Osteocyte (in vitro differentiated cells): ENCODE measurements at regions not wholly inside any gene's neighbourhood (a gene's known extent, or its start where the extent isn't known, plus 50 kb on each side); places are given as distances from the start of the nearest gene placed in this dataset.

Experiments used
- DNase-seq: peaks from one replicate; pipeline ENCODE4 v3.0.0; 2021; ENCODE audit warnings: mixed read lengths; ENCODE audit not compliant: unreplicated experiment; ENCODE audit errors: extremely low spot score
- H3K27ac Mint-ChIP-seq: one replicate; pipeline ENCODE4 v1.8.0; 2021; ENCODE audit warnings: mild to moderate bottlenecking, mixed read lengths; ENCODE audit not compliant: unreplicated experiment
- H3K27me3 Mint-ChIP-seq: one replicate; pipeline ENCODE4 v1.8.0; 2021; ENCODE audit warnings: mixed read lengths; ENCODE audit not compliant: unreplicated experiment
- H3K36me3 Mint-ChIP-seq: one replicate; pipeline ENCODE4 v1.8.0; 2021; ENCODE audit warnings: mixed read lengths; ENCODE audit not compliant: unreplicated experiment
- H3K4me1 Mint-ChIP-seq: one replicate; pipeline ENCODE4 v1.8.0; 2021; ENCODE audit warnings: mixed read lengths; ENCODE audit not compliant: unreplicated experiment
- H3K4me3 Mint-ChIP-seq: one replicate; pipeline ENCODE4 v1.8.0; 2021; ENCODE audit warnings: mild to moderate bottlenecking, moderate library complexity, mixed read lengths; ENCODE audit not compliant: unreplicated experiment
- H3K9me3 Mint-ChIP-seq: one replicate; pipeline ENCODE4 v1.8.0; 2021; ENCODE audit warnings: mixed read lengths; ENCODE audit not compliant: unreplicated experiment
- CTCF ChIP-seq: fragments of 200-600 bp; sonication (generic); IDR thresholded peaks from 2 replicates; pipeline ENCODE4 v1.5.0; 2021; ENCODE audit warnings: antibody characterized with exemption, mild to moderate bottlenecking, moderate library complexity

- TF ChIP-seq CTCF: peak; percentile 87
- no peak overlapping the region for H3K4me3 Mint-ChIP-seq
- H3K27me3 Mint-ChIP-seq: peaks cover 17% of the 10 kb centered on the region
- peaks cover 7% of the 10 kb centered on the region for H3K4me1 Mint-ChIP-seq
- no peak overlapping the region for H3K27ac Mint-ChIP-seq
- no peaks in the 10 kb centered on the region for H3K36me3 Mint-ChIP-seq
- H3K9me3 Mint-ChIP-seq: no peaks in the 10 kb centered on the region
- DNase-seq: peak; percentile 81
Observed at GRCh38 chr14:54329082-54329695, 67.6 kb upstream of the CDKN3 start.

- H3K27me3 Mint-ChIP-seq: peaks cover 17% of the 10 kb centered on the region
- H3K4me3 Mint-ChIP-seq: no peak overlapping the region
- H3K9me3 Mint-ChIP-seq: no peaks in the 10 kb centered on the region
- H3K36me3 Mint-ChIP-seq: no peaks in the 10 kb centered on the region
- H3K27ac Mint-ChIP-seq: no peak overlapping the region
- peaks cover 5% of the 10 kb centered on the region for H3K4me1 Mint-ChIP-seq
- peak; percentile 40 for DNase-seq
- no peak for TF ChIP-seq CTCF
Observed at GRCh38 chr14:54330876-54331275, 65.9 kb upstream of the CDKN3 start.

- Mint-ChIP-seq H3K4me3 (no peak overlapping the region), H3K4me1 (peaks cover 5% of the 10 kb centered on the region), H3K27ac (no peak overlapping the region), H3K9me3 (no peaks in the 10 kb centered on the region), H3K36me3 (no peaks in the 10 kb centered on the region), H3K27me3 (peaks cover 17% of the 10 kb centered on the region)
- no peak for TF ChIP-seq CTCF
- DNase-seq: no peak
Observed at GRCh38 chr14:54331516-54331915, 65.3 kb upstream of the CDKN3 start.

GRCh38 chr14:54332490-54332889 is 64.3 kb upstream of the CDKN3 start:
- peaks cover 5% of the 10 kb centered on the region for H3K4me1 Mint-ChIP-seq
- no peaks in the 10 kb centered on the region for H3K36me3 Mint-ChIP-seq
- H3K4me3 Mint-ChIP-seq: no peak overlapping the region
- peak; percentile 2 for DNase-seq
- no peaks in the 10 kb centered on the region for H3K9me3 Mint-ChIP-seq
- no peak overlapping the region for H3K27ac Mint-ChIP-seq
- TF ChIP-seq CTCF: no peak
- peaks cover 22% of the 10 kb centered on the region for H3K27me3 Mint-ChIP-seq

GRCh38 chr14:54333511-54333910 is 63.3 kb upstream of the CDKN3 start:
- H3K27me3 Mint-ChIP-seq: peaks cover 31% of the 10 kb centered on the region

More at GRCh38 chr14:54333511-54333910, 63.3 kb upstream of the CDKN3 start:
- Mint-ChIP-seq H3K4me1 (peaks cover 5% of the 10 kb centered on the region), H3K27ac (no peak overlapping the region), H3K4me3 (no peak overlapping the region), H3K36me3 (no peaks in the 10 kb centered on the region), H3K9me3 (no peaks in the 10 kb centered on the region)
- peak; percentile 3 for DNase-seq
- no peak for TF ChIP-seq CTCF
